ENCODE measurements at regions not wholly inside any gene's neighbourhood (a gene's known extent, or its start where the extent isn't known, plus 50 kb on each side); places are given as distances from the start of the nearest gene placed in this dataset.

- Histone ChIP-seq H2BK5ac (ENCODE audit: insufficient read length, low read length) (no peak overlapping the region), H3K79me1 (ENCODE audit: insufficient read depth, low read depth, low read length, poor library complexity, severe bottlenecking) (no peaks in the 10 kb centered on the region), H4K20me1 (ENCODE audit: control insufficient read depth, insufficient read depth, insufficient read length) (no peaks in the 10 kb centered on the region), H3K27me3 (ENCODE audit: insufficient read depth, low read length) (no peaks in the 10 kb centered on the region), H3K23ac (ENCODE audit: insufficient read length, low read depth, low read length) (no peak overlapping the region), H3K23me2 (ENCODE audit: insufficient read length, low read depth, low read length, poor library complexity, severe bottlenecking) (no peaks in the 10 kb centered on the region), H3K9ac (ENCODE audit: extremely low read depth, insufficient read length, low read length) (no peak overlapping the region), H3K4me1 (ENCODE audit: insufficient read depth, low read length) (peaks cover 5% of the 10 kb centered on the region; the same call in 1 of the 2 replicates), H3T11ph (ENCODE audit: low read length) (no peak overlapping the region), H4K8ac (replicated peaks; ENCODE audit: insufficient read length, low read depth, low read length) (no peak overlapping the region), H3K14ac (ENCODE audit: insufficient read depth, low read length) (no peak overlapping the region), H2BK15ac (ENCODE audit: low read depth, low read length) (no peak overlapping the region), H2AFZ (ENCODE audit: low read length) (no peak overlapping the region), H4K91ac (ENCODE audit: insufficient read length, low read depth, low read length) (no peak overlapping the region), H4K5ac (ENCODE audit: insufficient read length, low read depth, low read length) (no peak overlapping the region), H2BK12ac (ENCODE audit: insufficient read length, low read depth, low read length) (no peak overlapping the region), H2BK20ac (ENCODE audit: low read depth, low read length, poor library complexity, severe bottlenecking) (no peak overlapping the region), H3K18ac (ENCODE audit: insufficient read length, low read depth, low read length) (no peak overlapping the region), H3K4ac (ENCODE audit: low read depth, low read length) (no peak overlapping the region), H3K27ac (ENCODE audit: insufficient read length, low read depth, low read length) (no peak overlapping the region), H3K79me2 (ENCODE audit: insufficient read depth, low read length) (no peaks in the 10 kb centered on the region), H3K9me3 (ENCODE audit: control insufficient read depth, low read depth, low read length) (no peaks in the 10 kb centered on the region), H3K56ac (ENCODE audit: insufficient read length, low read depth, low read length) (no peak overlapping the region), H3K4me2 (ENCODE audit: insufficient read depth, insufficient read length, low read length) (no peak overlapping the region), H2AK5ac (ENCODE audit: insufficient read length, low read length) (no peak overlapping the region), H2BK120ac (ENCODE audit: low read depth, low read length, poor library complexity, severe bottlenecking) (no peak overlapping the region)
- Mint-ChIP-seq H3K36me3 (ENCODE audit: insufficient read depth in 1 of 3, low read depth in 3 of 3) (no peaks in the 10 kb centered on the region), H3K27me3 (ENCODE audit: low read depth) (no peaks in the 10 kb centered on the region; the same call in 1 of the 2 replicates), H3K4me1 (peaks cover 9 to 11% of the 10 kb centered on the region in 2 experiments), H3K9me3 (no peaks in the 10 kb centered on the region), H3K27ac (no peak overlapping the region), H3K4me3 (no peak overlapping the region)
- no CpG with 5 or more reads among the region's 3 CpGs for WGBS (ENCODE audit: extremely low coverage, insufficient read length, low lambda C conversion rate)
- no peak for DNase-seq
- no peak for TF ChIP-seq CTCF (conservative IDR thresholded peaks at IDR 0.05)
Measured at GRCh38 chr6:71678091-71678490, 208.3 kb upstream of the RIMS1 start.
